HG03439 (cell line): ENCODE measurements at regions not wholly inside any gene's neighbourhood (a gene's known extent, or its start where the extent isn't known, plus 50 kb on each side); places are given as distances from the start of the nearest gene placed in this dataset.
"Not testable (repeated sequence)": the region's sequence is repeated elsewhere in the genome, so short reads cannot be mapped to it uniquely, and the experiment has no call there.

Source experiments
- ATAC-seq: cut with Tn5 transposase; IDR thresholded peaks from one replicate; pipeline ENCODE4 v1.9.1; 2021; ENCODE audit warnings: mild to moderate bottlenecking, moderate library complexity; ENCODE audit not compliant: unreplicated experiment

- ATAC-seq = no peak
Measured at GRCh38 chr5:136924490-136924889, 559.1 kb upstream of the TRPC7 start.

- ATAC-seq = no peak
Measured at GRCh38 chr5:136910625-136911024, 545.3 kb upstream of the TRPC7 start.

- ATAC-seq = no peak
Measured at GRCh38 chr5:136909906-136910305, 544.6 kb upstream of the TRPC7 start.

DNA sequence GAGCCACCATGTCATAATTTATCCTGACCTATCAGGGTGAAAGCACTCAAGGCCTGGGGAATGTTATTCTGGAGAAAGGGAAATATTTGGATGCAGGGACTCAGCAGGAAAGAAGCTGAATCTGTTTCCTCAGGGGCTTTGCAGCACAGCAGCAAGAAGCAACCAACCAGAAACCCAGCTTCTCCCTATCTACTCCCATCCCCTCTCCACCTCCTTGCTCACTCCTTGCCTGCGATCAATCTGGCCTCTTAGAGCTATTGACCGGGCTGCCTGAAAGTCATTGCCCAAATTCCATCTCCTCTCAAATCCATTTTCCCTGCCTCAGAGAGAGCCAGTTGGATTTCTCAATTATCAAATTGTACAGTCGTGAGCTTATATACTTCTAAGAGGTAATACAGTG is 542.0 kb upstream of the TRPC7 start:
- no peak for ATAC-seq

DNA sequence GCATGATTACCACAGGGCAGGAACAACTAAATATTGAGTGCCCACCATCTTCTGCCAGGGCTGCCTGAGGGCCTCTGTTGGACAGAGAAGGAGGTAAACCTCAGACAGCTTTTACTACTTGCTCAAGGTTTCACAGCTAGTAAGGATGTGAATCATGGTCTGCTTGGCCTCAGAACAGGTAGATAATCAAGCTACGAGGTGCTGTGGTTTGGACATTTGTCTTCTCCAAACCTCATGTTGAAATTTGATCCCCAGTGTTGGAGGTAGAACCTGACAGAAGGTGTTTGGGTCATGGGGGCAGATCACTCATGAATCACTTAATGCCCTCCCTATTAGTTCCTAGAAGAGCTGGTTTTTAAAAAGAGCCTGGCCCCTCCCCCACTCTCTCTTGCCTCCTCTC is 541.2 kb upstream of the TRPC7 start:
- ATAC-seq = no peak

- no peak for ATAC-seq
Measured at GRCh38 chr5:136905571-136905970, 540.2 kb upstream of the TRPC7 start.

- no peak for ATAC-seq
Measured at GRCh38 chr5:136894070-136894469, 528.7 kb upstream of the TRPC7 start.

DNA sequence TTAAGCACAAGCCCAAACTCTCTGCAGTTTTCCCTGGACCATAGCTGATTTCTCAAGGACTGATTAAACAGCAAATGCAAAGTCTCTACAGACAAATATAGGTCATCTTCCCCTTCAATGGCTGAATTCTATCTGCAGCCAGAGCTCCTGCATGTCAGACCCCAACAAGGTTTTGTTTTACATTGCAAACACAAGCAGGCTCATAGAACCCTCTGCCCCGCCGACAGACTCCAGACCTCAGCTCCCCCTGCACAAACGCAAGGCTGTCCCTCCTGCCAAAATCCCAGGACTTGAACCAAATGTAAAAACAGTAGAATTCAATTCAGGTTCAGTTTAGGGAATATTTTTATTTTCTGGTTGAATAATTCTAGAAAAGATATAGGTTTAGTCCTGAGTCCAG is 526.7 kb upstream of the TRPC7 start:
- ATAC-seq = no peak

DNA sequence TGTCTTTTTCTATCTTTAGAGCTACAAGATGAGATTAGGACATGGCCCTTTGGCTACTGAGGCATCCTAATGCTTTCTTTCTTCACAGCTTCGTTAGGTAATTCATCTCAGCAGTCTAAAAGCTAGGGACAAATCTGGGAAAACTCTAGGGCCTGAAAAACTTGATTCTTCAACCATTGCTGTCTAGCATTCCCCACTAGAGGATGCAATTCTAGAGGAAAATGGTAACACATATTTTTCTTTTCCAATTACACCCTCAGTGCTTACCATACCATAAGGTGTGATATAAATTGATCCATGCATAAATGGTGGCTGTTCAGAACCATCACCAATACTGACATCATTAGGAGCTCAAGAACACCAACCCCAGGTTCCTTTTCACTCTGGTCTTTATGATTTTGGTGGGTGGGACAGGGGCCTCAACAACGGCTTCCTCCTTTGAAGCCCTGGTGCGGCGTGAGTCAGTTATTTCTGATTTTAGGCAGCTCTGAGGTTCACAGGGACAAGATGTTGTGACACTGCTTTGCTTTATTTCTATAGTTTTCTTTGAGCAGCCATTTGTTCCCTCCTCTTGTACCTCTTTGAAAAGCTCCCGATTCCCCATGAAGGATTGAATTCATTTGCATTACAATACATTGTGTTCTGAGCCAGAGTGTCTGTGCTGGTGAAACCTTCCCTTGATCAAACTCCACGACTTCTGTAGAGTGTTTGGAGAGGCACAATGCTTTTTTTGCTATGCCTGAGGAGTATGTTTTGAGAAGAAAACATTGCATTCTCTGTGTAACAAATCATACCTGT is 526.0 kb upstream of the TRPC7 start:
- no peak for ATAC-seq

DNA sequence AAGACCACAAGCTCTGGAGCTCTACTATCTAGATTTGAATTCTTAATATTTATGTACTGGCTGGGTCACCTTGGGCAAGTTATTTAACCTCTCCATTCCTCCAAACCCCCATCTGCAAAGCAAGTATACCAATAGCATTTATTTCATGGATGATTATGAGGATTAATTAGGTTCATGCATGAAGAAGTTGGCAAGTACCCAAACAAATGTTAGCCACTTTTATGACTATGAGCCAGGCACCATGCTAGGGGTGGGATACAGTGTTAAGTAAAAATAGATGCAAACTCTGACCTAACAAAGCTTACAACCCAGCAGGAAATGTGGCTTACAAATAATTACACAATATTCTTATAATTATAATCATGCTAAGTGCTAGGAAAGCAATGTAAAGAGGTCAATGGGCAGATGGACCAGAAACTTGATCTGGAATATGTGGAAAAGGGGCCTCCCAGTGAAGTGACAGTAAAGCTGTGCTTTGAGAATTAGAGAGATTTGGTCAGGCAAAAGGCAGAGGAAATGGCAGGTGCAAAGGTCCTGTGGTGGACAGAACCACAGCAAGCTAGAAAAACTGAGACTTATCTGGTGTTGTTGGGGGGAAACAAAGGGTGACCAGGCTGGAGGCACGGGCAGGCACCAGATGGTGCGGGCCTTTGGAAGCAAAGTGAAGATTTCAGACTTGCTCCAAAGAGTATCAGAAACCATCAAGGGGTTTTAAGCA is 525.2 kb upstream of the TRPC7 start:
- no peak for ATAC-seq

DNA sequence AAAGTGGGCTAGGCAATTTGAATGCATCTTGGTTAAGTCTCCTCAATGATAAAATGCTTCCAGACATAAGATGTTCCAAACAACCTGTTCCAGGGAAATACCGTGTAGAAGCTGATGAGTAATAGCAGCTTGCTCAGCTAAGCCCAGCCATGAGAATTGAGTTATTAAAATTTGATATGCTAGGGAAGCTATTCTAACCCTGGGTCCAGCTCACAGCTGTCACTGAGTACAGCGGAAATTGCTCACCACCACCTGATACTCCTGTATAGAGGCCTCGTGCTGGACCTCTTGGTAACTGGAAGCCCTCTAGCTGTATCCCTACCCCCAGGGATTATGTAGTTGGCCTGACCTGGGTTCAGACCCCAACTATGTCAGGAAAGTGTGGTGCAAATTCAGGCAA is 521.3 kb upstream of the TRPC7 start:
- no peak for ATAC-seq

DNA sequence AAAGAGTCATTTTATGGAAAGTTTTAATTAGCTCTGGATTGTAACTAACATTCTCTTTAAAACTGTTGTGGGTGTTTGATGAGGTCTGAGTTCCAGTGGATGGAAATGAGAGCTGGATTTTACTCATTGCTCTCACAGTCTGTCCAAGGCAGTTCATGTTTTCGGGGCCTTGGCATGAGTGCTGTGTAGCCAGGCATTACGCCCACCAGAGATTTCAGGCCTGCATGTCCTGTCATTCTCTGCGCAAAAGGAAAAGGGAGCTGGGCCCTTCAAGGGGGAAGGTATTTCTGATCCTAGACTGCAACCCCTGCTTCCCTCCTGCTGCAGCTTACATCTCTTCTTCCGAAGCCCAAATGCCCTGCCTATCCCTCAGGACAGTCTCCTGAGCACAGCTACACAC is 499.6 kb upstream of the TRPC7 start:
- no peak for ATAC-seq

DNA sequence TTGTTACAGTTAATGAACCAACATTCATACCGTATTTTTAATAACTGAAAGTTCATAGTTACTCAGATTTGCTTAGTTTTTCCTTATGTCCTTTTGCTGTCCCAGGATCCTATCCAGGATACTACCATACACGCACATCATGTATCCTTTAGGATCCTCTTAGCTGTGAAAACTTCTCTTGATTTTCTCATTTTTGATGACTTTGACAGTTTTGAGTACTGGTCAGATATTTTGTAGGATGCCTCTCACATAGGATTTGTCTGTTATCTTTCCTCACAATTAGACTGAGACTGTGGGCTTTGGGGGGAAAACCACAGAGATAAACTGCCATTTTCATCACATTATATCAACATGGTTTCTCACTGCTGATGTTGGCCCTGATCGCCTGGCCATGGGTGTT is 491.3 kb upstream of the TRPC7 start:
- ATAC-seq = no peak

GRCh38 chr5:136853971-136854370 is 488.6 kb upstream of the TRPC7 start:
- no peak for ATAC-seq

- no peak for ATAC-seq
Measured at GRCh38 chr5:136840601-136841000, 475.3 kb upstream of the TRPC7 start.

- no peak for ATAC-seq
Measured at GRCh38 chr5:136836093-136836492, 470.7 kb upstream of the TRPC7 start.

GRCh38 chr5:136820848-136821247 is 455.5 kb upstream of the TRPC7 start:
- no peak for ATAC-seq

- ATAC-seq = no peak
Measured at GRCh38 chr5:136819526-136820302, 454.4 kb upstream of the TRPC7 start.

GRCh38 chr5:136816327-136816726 is 451.0 kb upstream of the TRPC7 start:
- ATAC-seq = no peak

GRCh38 chr5:136814619-136815378 is 449.5 kb upstream of the TRPC7 start:
- no peak for ATAC-seq

GRCh38 chr5:136812270-136812669 is 446.9 kb upstream of the TRPC7 start:
- not testable (repeated sequence) for ATAC-seq
